ENCODE measurements at regions not wholly inside any gene's neighbourhood (a gene's known extent, or its start where the extent isn't known, plus 50 kb on each side); places are given as distances from the start of the nearest gene placed in this dataset.

DNA sequence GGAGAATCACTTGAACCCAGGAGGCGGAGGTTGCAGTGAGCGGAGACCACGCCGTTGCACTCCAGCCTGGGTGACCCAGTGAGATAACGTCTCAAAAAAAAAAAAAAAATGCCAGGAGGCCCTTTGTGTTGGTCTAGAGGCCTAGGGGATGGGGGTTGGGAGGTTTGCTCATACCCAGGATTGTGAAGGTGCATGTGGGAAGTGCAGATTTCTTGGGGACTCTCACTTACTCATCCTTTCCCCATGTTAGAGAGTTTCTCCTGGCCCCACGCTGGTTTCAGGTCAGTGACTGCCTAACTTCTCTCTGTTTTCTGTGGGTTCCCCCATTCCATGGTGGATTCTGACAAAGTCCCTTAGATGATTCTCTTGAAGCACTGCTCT is 471.5 kb upstream of the CNTNAP2 start:
- TF ChIP-seq, protein P1, sequence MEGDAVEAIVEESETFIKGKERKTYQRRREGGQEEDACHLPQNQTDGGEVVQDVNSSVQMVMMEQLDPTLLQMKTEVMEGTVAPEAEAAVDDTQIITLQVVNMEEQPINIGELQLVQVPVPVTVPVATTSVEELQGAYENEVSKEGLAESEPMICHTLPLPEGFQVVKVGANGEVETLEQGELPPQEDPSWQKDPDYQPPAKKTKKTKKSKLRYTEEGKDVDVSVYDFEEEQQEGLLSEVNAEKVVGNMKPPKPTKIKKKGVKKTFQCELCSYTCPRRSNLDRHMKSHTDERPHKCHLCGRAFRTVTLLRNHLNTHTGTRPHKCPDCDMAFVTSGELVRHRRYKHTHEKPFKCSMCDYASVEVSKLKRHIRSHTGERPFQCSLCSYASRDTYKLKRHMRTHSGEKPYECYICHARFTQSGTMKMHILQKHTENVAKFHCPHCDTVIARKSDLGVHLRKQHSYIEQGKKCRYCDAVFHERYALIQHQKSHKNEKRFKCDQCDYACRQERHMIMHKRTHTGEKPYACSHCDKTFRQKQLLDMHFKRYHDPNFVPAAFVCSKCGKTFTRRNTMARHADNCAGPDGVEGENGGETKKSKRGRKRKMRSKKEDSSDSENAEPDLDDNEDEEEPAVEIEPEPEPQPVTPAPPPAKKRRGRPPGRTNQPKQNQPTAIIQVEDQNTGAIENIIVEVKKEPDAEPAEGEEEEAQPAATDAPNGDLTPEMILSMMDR (IDR thresholded peaks at IDR 0.05): no peak
- TF ChIP-seq POLR2A (IDR thresholded peaks at IDR 0.05): no peak
- TF ChIP-seq POLR2AphosphoS5 (IDR thresholded peaks at IDR 0.05): no peak
- no peak for TF ChIP-seq EP300 (IDR thresholded peaks at IDR 0.05)

Measured in sigmoid colon (tissue), 4 donors.